Fibroblast of the aortic adventitia (primary cell): ENCODE measurements at regions not wholly inside any gene's neighbourhood (a gene's known extent, or its start where the extent isn't known, plus 50 kb on each side); places are given as distances from the start of the nearest gene placed in this dataset.

Source experiments
- DNase-seq: peaks from one replicate; pipeline ENCODE4 v3.0.0-alpha.2; 2010; ENCODE audit warnings: low read depth
- H3K4me3 ChIP-seq: 2 replicates; pipeline ENCODE4 v1.5.1; 2011; ENCODE audit warnings: low read depth, mild to moderate bottlenecking, control low read depth, low read length, moderate library complexity
- TF ChIP-seq, protein P1 (sequence below): IDR thresholded peaks from 2 replicates; pipeline ENCODE4 v1.5.1; 2011; ENCODE audit warnings: mild to moderate bottlenecking, low read length, control low read depth, inconsistent platforms; ENCODE audit not compliant: insufficient read depth

DNA sequence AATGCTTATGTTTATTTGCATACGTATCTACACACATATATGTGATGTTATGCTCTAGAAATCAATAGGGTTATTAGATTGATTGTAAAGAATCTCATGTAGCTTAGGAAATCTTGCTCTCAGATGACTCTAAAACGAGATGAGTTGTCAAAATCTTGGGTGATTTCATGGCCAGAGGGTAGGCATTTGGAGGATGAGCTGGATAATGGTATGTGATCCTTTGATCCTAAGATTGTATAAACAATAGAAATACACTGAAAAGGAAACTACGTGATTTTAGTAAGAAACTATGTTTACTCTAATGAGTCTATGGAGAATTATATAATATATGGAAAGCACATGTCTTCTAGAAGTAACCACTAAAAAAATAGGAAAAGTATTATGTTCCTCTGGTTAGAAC, 676.6 kb downstream of the NSUN3 start:
- no peak overlapping the region for H3K4me3 ChIP-seq
- DNase-seq, result no peak
- TF ChIP-seq, protein P1, sequence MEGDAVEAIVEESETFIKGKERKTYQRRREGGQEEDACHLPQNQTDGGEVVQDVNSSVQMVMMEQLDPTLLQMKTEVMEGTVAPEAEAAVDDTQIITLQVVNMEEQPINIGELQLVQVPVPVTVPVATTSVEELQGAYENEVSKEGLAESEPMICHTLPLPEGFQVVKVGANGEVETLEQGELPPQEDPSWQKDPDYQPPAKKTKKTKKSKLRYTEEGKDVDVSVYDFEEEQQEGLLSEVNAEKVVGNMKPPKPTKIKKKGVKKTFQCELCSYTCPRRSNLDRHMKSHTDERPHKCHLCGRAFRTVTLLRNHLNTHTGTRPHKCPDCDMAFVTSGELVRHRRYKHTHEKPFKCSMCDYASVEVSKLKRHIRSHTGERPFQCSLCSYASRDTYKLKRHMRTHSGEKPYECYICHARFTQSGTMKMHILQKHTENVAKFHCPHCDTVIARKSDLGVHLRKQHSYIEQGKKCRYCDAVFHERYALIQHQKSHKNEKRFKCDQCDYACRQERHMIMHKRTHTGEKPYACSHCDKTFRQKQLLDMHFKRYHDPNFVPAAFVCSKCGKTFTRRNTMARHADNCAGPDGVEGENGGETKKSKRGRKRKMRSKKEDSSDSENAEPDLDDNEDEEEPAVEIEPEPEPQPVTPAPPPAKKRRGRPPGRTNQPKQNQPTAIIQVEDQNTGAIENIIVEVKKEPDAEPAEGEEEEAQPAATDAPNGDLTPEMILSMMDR, result no peak

DNA sequence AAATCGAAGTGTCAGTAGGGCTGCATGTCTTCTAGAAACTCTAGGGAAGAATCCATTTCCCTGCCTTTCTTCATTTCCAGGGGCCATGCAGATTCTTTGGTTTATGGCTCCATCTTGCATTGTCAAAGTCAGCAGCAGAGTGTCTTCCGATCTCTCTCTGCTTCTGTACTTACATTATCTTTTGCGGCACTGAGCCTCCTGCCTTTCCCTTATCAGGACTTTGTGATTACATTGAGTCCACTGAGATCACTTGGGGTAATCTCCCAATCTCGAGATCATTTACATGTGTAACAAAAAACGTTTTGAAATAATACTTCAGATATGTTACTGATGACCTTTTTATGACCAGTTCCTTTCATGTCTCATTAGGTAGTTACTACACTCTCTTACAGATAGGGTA, 695.9 kb downstream of the NSUN3 start:
- TF ChIP-seq, protein P1, result no peak
- DNase-seq, result no peak

DNA sequence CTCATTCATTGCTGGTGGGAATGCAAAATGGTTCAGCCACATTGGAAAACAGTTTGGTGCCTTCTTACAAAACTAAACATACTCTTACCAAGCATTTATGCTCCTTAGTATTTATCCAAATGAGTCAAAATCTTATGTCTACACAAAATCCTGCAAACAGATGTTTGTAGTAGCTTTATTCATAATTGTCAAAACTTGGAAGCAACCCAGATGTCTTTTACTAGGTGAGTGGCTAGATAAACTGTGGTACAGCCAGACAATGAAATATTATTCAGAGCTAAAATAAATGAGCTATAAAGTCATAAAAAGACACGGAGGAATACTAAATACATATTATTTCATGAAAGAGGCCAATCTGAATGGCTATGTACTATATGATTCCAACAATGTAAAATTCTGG, 709.5 kb downstream of the NSUN3 start:
- TF ChIP-seq, protein P1, result no peak
- DNase-seq, result no peak
- H3K4me3 ChIP-seq, result no peak overlapping the region

More for the DNA sequence above, 695.9 kb downstream of the NSUN3 start:
- no peak overlapping the region for H3K4me3 ChIP-seq

DNA sequence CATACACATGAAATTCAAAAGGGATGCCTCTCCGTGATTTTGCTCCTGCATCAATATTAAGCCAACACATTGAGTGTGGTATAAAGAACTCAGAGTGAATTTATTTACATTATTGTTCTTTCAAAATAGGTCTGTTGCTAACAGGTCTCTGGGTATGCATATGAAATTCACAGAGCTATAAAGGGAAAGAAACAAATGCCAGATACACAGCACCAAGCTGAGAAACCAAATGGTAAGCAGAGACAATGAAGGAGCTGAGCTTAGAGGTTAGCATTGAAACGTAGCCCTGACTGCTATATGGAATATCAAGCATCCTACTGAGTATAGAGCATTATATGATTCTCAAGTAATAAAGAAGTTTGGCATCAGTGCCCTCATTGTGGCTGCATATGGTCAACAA, 712.9 kb downstream of the NSUN3 start:
- TF ChIP-seq, protein P1, result no peak
- no peak overlapping the region for H3K4me3 ChIP-seq
- no peak for DNase-seq

DNA sequence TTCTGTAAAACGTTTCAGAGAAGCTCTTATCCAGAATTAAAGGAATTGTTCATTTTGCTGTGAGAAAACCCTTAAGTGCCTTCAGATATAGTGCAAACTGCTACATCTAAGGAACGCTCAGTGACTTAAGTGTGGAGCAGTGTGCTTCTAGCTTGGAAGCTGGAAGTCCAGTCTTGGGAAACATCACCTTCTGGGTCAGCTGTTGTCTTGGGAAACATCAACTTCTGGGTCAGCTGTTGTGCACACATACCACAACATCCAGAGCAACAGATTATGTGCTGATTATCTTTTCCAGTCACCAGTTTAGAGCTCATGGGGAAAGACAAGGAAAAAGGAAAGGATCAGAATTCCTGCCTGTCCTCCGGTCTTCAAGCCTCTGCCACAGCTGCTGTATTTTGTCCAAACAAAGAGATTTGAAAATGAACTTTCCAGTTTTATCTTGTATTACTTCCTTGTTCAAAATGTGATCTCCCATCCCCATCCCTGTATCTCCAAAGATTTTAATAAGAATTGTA, 713.6 kb downstream of the NSUN3 start:
- TF ChIP-seq, protein P1, result no peak
- DNase-seq, result no peak
- no peak overlapping the region for H3K4me3 ChIP-seq

DNA sequence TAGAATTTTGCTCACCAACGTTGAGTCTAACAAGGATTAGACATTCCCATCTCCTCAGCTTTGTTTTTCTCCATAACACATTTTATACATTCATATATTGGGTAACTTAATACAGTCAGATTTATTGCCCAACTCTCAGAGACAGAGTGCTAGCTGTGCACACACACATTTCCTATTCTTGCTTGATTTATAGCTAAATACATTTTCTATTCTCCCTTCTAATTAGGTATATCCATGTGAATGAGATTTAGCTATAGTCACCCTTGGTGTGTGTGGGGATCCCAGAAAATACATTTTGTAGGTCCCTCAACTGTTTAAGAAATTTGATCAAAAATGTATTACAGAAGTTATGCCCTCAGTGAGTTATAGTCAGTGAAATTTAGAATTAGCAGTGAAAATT, 715.4 kb downstream of the NSUN3 start:
- no peak overlapping the region for H3K4me3 ChIP-seq
- no peak for DNase-seq
- TF ChIP-seq, protein P1, result no peak

DNA sequence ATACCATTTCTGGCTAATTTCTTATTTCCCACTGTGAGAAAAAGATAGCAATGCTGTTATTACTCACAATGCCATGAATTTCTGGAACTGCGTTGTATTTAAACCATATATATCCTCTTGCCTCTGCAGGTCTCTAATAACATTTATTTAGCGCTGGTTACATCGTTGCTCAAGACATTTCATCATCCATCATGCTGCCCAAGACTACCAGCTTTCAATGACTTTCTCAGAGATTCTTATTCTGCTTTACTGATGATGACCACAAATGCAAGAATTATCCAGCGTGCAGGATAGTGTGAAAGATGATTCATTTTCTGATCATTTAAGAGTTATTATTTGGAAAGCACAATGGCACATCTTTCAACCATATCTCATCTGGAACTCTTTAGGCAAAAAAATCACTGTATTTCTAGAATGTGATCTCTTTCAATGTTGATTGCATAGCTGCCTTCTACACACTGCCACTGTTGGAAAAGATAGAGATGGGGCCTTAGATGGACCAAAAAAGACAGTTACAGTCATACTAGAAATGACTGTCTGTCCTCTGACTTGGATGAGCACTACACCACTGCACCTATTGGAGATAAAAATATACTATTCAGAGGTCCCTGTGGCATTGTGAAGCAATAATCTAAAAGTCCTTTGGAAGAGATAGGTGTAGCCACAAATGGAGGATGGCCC, 716.1 kb downstream of the NSUN3 start:
- DNase-seq, result no peak
- no peak overlapping the region for H3K4me3 ChIP-seq
- TF ChIP-seq, protein P1, result no peak
